ENCODE measurements at regions not wholly inside any gene's neighbourhood (a gene's known extent, or its start where the extent isn't known, plus 50 kb on each side); places are given as distances from the start of the nearest gene placed in this dataset.
"Not testable (repeated sequence)": the region's sequence is repeated elsewhere in the genome, so short reads cannot be mapped to it uniquely, and the experiment has no call there.

DNA sequence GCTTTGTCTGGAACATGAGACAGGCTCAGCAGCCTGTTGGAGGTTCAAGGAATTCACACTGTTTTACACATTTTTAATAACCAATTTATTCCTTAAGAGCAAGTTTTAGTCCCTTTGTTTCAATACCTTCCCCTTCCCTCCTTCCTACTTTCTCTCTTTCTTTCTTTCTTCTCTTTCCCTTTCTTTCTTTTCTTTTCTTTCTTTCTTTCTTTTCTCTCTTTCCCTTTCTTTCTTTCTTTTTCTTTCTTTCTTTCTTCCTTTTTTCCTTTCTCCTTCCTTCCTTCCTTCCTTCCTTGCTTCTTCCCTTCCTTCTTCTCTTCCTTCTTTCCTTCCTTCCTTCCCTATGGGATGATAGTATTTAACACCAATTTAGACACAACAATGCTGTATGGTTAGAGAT, 164.2 kb downstream of the CENPF start:
- ATAC-seq (replicated peaks in 1 of 2), result no peak
- Mint-ChIP-seq H3K27ac (no peak overlapping the region), H3K36me3 (ENCODE audit: insufficient read depth in 2 of 2) (peaks cover 6 to 10% of the 10 kb centered on the region in 2 donors), H3K4me1 (ENCODE audit: low read depth) (no peaks in the 10 kb centered on the region), H3K9me3 (peaks cover 16 to 21% of the 10 kb centered on the region in 2 donors), H3K4me3 (no peak overlapping the region), H3K27me3 (ENCODE audit: low read depth) (no peaks in the 10 kb centered on the region)
- no peak for DNase-seq

DNA sequence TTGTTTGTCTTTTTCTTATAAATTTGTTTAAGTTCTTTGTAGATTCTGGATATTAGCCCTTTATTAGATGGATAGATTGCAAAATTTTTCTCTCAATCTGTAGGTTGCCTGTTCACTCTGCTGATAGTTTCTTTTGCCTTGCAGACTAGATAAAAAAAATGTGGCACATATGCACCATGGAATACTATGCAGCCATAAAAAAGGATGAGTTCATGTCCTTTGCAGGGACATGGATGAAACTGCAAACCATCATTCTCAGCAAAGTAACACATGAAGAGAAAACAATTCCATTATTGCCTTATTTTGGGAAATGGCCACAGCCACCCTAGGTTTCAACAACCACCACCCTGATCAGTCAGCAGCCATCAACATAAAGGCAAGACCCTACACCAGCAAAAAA, 166.7 kb downstream of the CENPF start:
- H3K4me3 Mint-ChIP-seq; H3K27ac Mint-ChIP-seq; H3K4me1 Mint-ChIP-seq (ENCODE audit: low read depth); H3K36me3 Mint-ChIP-seq (ENCODE audit: insufficient read depth in 2 of 2); H3K27me3 Mint-ChIP-seq (ENCODE audit: low read depth); H3K9me3 Mint-ChIP-seq; DNase-seq; ATAC-seq (replicated peaks in 1 of 2): not testable (repeated sequence)

DNA sequence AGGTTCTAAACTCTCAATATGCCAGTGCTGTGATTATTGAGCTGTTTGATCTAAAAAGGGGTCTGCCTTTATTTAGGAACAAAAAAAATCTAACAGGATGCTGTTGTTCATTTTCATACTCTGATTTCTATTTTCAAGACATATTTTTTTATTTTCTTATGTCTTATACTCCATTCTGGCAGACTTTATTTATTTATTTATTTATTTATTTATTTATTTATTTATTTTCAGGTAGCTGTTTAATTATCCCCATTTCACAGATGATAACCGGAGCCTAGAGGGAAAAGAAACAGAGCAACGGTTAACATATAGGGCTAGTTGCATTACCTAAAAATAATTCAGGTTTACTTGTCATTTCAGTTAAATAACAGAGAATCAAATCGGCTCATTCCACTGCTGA, 174.4 kb downstream of the CENPF start:
- ATAC-seq (replicated peaks in 1 of 2), result no peak
- Mint-ChIP-seq H3K27me3 (ENCODE audit: low read depth) (no peaks in the 10 kb centered on the region), H3K4me1 (ENCODE audit: low read depth) (no peaks in the 10 kb centered on the region), H3K4me3 (no peak overlapping the region), H3K36me3 (ENCODE audit: insufficient read depth in 2 of 2) (no peaks in the 10 kb centered on the region), H3K9me3 (peaks cover 2% of the 10 kb centered on the region in 2 donors), H3K27ac (no peak overlapping the region)
- DNase-seq, result no peak

DNA sequence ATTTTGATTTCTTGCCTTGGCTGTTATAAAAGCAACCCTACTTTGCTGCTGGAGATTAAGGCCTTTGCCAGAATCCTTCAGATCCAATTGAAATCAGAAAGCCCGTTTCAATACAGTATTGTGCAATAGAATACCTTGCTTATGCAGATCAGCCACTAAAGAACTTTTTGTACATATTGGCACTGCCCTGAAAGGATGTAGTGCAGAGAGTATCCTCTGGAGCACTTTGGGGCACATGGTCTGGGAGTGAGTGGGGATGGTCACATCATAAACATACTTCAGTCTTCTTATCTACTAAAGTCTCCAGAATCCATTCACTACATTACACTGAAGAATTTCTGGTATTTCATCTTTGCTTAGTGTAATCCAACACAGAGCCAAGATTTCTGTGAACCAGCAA, 189.0 kb downstream of the CENPF start:
- H3K27me3 Mint-ChIP-seq (ENCODE audit: low read depth), result no peaks in the 10 kb centered on the region
- no peak for ATAC-seq (replicated peaks in 1 of 2)
- H3K36me3 Mint-ChIP-seq (ENCODE audit: insufficient read depth in 2 of 2), result no peaks in the 10 kb centered on the region
- H3K27ac Mint-ChIP-seq, result no peak overlapping the region
- no peaks in the 10 kb centered on the region for H3K4me1 Mint-ChIP-seq (ENCODE audit: low read depth)
- H3K9me3 Mint-ChIP-seq, result no peaks in the 10 kb centered on the region
- no peak overlapping the region for H3K4me3 Mint-ChIP-seq
- no peak for DNase-seq

DNA sequence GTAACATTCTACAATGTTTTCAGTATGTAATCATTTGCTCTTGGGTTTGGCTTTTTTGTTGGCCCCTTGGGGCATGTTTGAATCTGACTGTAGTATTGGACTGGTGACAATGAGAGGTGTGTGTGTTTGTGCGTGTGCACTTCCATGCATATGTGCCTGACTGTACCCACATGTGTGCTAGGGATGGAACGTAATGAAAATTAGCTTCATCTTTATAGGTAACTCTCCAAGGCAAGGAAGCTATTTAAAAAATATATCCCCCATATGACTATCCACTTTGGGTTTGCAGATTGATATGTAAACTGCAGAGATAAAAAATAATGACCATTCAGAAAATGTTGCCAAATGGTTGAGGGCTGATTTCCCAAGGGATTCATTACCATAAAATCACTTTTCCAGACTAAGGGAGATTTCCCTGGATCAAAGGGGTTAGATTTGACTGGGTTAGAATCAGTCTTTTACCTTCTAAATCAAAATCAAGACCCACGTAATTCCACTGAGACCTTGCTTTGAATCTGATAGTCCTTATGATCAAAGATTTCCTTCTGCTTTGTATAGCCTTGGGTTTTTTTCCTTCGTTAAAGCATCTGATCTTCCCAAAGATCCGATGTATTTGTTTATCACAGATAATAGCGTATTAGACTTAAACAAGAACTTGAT, 189.7 kb downstream of the CENPF start:
- ATAC-seq (replicated peaks in 1 of 2) (no peak), DNase-seq (no peak)
- Mint-ChIP-seq H3K4me3 (no peak overlapping the region), H3K36me3 (ENCODE audit: insufficient read depth in 2 of 2) (no peaks in the 10 kb centered on the region), H3K9me3 (no peaks in the 10 kb centered on the region), H3K27ac (no peak overlapping the region), H3K27me3 (ENCODE audit: low read depth) (no peaks in the 10 kb centered on the region), H3K4me1 (ENCODE audit: low read depth) (no peaks in the 10 kb centered on the region)

DNA sequence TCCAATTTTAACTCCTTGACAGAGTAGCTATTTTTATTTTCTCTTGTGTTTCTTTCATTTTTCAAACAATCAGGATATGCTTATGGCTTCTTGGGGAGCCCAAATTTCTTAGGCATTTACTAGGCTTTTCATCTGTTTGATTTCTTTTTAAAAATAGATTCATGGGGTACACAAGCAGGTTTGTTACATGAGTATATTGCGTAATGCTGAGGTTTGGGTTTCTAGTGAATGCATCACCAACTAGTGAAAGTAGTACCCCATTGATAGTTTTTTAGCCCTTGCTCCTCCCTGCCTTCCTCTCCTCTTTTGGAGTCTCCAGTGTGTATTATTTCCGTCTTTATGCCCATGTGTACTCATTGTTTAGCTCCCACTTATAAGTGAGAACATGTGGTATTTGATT, 190.7 kb downstream of the CENPF start:
- ATAC-seq (replicated peaks in 1 of 2), result no peak

DNA sequence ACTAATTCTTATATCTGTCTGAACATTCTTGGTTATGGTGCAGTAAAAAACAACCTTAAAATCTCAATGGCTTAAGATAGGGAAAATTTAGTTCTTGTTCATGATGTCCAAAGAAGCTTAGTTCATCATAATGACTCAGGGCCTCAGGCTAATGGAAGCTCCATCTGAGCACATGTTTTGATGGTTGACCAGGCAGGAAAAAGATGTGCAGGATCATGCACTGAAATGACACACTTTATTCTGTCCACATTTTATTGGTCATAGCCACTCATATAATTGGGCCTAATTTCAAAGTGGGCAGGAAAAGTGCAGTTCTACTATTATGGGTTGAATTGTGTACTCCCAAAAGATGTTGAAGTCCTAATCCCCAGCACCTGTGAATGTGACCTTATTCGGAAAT, 198.2 kb downstream of the CENPF start:
- H3K4me1 Mint-ChIP-seq (ENCODE audit: low read depth), result no peaks in the 10 kb centered on the region
- H3K27me3 Mint-ChIP-seq (ENCODE audit: low read depth), result no peaks in the 10 kb centered on the region
- H3K4me3 Mint-ChIP-seq, result no peak overlapping the region
- no peaks in the 10 kb centered on the region for H3K9me3 Mint-ChIP-seq
- no peak for DNase-seq
- H3K36me3 Mint-ChIP-seq (ENCODE audit: insufficient read depth in 2 of 2), result no peaks in the 10 kb centered on the region
- no peak for ATAC-seq (replicated peaks in 1 of 2)
- no peak overlapping the region for H3K27ac Mint-ChIP-seq

More for the DNA sequence above, 190.7 kb downstream of the CENPF start:
- H3K9me3 Mint-ChIP-seq, result no peaks in the 10 kb centered on the region
- H3K27ac Mint-ChIP-seq, result no peak overlapping the region
- H3K4me3 Mint-ChIP-seq, result no peak overlapping the region
- DNase-seq, result no peak
- H3K36me3 Mint-ChIP-seq (ENCODE audit: insufficient read depth in 2 of 2), result no peaks in the 10 kb centered on the region
- no peaks in the 10 kb centered on the region for H3K4me1 Mint-ChIP-seq (ENCODE audit: low read depth)
- H3K27me3 Mint-ChIP-seq (ENCODE audit: low read depth), result no peaks in the 10 kb centered on the region

DNA sequence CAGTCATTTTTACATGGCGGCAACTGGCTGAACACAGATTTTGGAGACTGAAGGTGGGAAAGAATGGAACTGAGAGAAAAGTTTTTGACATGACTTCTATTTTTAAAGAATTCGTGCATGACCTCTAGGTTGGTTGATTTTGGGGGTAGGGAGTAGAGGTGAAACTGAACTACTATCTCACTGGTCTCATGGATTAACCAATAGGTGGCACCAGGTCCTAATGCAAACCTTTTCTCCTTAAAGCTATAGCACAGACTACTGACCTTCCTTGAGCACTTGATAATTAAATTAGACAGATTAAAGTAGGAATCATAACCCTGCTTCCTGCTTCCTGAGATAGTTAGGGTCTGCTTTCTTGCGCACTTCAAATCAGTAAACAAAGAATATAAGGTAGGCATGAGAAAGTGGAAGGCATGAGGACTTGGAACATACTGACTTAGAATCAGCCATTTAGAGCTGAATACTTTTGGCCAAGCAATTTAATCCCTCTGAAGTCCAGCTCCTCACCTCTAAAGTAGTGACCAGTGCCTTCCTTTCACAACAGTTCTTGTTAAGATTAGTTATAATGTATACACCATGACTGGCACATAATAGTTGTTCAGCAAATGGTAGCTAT, 206.0 kb downstream of the CENPF start:
- Mint-ChIP-seq H3K27ac (no peak overlapping the region), H3K27me3 (ENCODE audit: low read depth) (no peaks in the 10 kb centered on the region), H3K36me3 (ENCODE audit: insufficient read depth in 2 of 2) (peaks cover 0 to 2% of the 10 kb centered on the region in 2 donors), H3K4me3 (no peak overlapping the region), H3K4me1 (ENCODE audit: low read depth) (no peaks in the 10 kb centered on the region), H3K9me3 (peaks cover 3 to 4% of the 10 kb centered on the region in 2 donors)
- ATAC-seq (replicated peaks in 1 of 2) (no peak), DNase-seq (no peak)

DNA sequence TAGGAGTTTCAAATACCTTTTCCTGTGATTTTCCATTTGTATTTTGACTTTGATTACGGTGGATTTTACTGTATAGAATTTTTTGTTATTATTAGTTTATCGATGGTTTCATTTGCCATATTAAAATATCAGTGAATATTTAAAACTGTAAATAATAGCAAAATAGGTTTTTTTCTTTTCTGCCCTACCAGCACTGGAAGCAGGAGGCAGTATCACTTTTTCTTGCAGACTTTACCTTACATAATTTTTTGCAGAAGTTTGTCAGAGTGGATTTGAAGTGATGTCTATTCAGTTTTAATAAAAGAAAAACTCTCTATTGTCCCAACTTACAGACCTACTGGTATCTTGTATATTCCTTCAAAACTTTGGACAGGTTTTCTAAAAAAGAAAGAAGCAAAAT, 213.6 kb downstream of the CENPF start:
- H3K4me3 Mint-ChIP-seq, result no peak overlapping the region
- H3K4me1 Mint-ChIP-seq (ENCODE audit: low read depth), result no peaks in the 10 kb centered on the region
- no peak for ATAC-seq (replicated peaks in 1 of 2)
- H3K9me3 Mint-ChIP-seq, result no peaks in the 10 kb centered on the region
- no peak overlapping the region for H3K27ac Mint-ChIP-seq
- H3K27me3 Mint-ChIP-seq (ENCODE audit: low read depth), result no peaks in the 10 kb centered on the region
- no peaks in the 10 kb centered on the region for H3K36me3 Mint-ChIP-seq (ENCODE audit: insufficient read depth in 2 of 2)
- no peak for DNase-seq

DNA sequence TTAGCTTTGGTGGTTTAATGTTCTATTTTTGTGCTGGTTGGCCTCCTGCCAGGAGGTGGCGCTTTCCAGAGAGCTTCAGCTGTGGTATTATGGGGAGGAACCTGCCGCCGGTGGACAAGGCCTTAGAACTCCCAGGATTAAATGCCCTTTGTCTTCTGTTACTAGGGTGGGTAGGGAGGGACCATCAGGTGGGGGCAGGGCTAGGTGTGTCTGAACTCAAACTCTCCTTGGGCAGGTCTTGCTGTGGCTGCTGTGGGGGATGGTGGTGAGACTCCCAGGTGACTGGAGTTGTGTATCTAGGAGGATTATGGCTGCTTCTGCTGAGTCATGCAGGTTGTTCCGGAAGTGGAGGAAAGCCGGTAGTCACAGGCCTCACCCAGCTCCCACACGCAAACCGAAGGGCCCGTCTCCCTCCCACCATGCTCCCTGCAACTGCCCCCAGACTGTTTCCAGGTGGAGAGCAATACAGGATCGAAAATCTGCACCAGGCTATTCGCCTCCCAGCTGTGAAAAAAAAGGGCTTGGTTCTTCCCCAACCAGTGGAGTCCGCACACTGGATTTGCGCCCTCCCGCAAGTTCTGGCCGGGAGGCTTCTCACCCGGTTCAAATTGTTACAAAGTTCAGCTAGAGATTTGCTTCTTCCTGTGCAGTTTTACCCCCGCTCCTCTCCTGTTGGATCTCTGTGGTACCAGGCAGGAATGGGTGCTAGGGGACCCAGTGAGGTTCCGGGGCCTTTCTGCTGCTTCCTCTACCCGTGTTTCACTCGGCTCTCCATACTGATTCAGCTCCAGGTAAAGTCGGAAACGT, 220.5 kb downstream of the CENPF start:
- no peak for DNase-seq
- ATAC-seq (replicated peaks in 1 of 2), result no peak
- Mint-ChIP-seq H3K4me1 (ENCODE audit: low read depth) (no peaks in the 10 kb centered on the region), H3K9me3 (peaks cover 1 to 4% of the 10 kb centered on the region in 2 donors), H3K4me3 (no peak overlapping the region), H3K27ac (no peak overlapping the region), H3K27me3 (ENCODE audit: low read depth) (no peaks in the 10 kb centered on the region), H3K36me3 (ENCODE audit: insufficient read depth in 2 of 2) (peaks cover 0 to 1% of the 10 kb centered on the region in 2 donors)

DNA sequence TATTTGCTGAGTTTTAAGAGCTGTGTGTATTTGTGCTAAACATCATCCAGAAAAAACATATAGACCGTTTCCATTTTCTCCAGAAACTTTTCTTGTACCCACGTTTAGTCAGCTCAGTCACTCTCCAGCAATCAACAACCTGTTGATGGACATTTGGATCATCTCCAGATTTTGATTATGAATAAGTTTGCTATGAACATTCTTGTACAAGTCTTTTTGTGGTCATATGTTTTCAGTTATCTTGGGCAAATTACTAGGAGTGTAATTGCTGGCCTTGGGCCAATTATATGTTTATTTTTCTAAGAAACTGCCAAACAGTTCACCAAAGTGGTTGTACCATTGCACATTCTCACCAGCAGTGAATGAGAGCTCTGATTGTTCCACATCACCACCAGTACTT, 221.8 kb downstream of the CENPF start:
- Mint-ChIP-seq H3K4me3 (no peak overlapping the region), H3K27ac (no peak overlapping the region), H3K27me3 (ENCODE audit: low read depth) (no peaks in the 10 kb centered on the region), H3K9me3 (peaks cover 1 to 4% of the 10 kb centered on the region in 2 donors), H3K36me3 (ENCODE audit: insufficient read depth in 2 of 2) (peaks cover 0 to 1% of the 10 kb centered on the region in 2 donors), H3K4me1 (ENCODE audit: low read depth) (no peaks in the 10 kb centered on the region)
- ATAC-seq (replicated peaks in 1 of 2) (no peak), DNase-seq (no peak)

DNA sequence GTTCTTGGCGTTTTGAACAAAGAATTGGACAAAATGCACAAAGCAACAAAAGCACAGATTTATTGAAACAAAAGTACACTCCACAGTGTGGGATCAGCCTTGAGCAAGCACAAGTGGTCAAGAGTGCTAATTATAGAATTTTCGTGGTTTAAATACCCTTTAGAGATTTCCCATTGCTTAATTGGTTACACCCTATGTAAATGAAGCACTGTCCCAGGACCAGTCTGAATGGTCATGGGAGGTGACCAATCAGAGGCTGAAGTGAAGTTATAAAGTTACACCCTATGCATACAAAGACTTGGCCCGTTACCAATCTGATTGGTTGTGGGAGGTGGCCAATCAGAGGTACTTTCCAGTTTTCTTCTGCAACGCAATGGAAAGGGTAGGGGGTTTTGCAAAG, 223.6 kb downstream of the CENPF start:
- H3K4me3 Mint-ChIP-seq, result no peak overlapping the region

DNA sequence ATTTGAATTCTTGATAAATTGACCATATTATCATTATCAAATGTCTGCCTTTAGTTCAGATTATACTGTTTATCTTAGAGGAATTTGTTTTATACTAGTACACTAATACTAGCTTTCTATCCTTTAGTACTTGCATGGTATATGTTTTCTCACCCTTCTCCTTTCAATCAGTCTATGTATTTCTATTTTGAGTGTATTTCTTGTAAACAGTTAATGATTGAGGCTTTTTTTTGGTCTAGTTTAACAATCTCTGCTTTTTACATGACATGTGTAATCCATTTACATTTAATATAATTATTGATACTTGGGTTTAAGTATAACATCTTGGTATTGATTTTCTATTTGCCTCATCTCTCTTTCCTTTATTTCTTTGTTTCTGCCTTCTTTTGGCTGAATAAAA, 224.9 kb downstream of the CENPF start:
- ATAC-seq (replicated peaks in 1 of 2) (no peak), DNase-seq (no peak)
- H3K4me1 Mint-ChIP-seq (ENCODE audit: low read depth), result no peaks in the 10 kb centered on the region
- H3K36me3 Mint-ChIP-seq (ENCODE audit: insufficient read depth in 2 of 2), result peaks cover 0 to 1% of the 10 kb centered on the region in 2 donors
- no peaks in the 10 kb centered on the region for H3K27me3 Mint-ChIP-seq (ENCODE audit: low read depth)
- H3K27ac Mint-ChIP-seq, result peak overlapping the region; percentile 57
- no peak overlapping the region for H3K4me3 Mint-ChIP-seq
- H3K9me3 Mint-ChIP-seq, result peaks cover 0 to 4% of the 10 kb centered on the region in 2 donors

More for the DNA sequence above, 223.6 kb downstream of the CENPF start:
- DNase-seq (no peak), ATAC-seq (replicated peaks in 1 of 2) (no peak)
- Mint-ChIP-seq H3K27me3 (ENCODE audit: low read depth) (no peaks in the 10 kb centered on the region), H3K4me1 (ENCODE audit: low read depth) (no peaks in the 10 kb centered on the region), H3K9me3 (peaks cover 1 to 4% of the 10 kb centered on the region in 2 donors), H3K27ac (no peak overlapping the region), H3K36me3 (ENCODE audit: insufficient read depth in 2 of 2) (peaks cover 0 to 1% of the 10 kb centered on the region in 2 donors)
